Chondrocyte (in vitro differentiated cells): ENCODE measurements at regions not wholly inside any gene's neighbourhood (a gene's known extent, or its start where the extent isn't known, plus 50 kb on each side); places are given as distances from the start of the nearest gene placed in this dataset.

ENCODE experiments used
- DNase-seq: peaks from one replicate; pipeline ENCODE4 v3.0.0; 2021; ENCODE audit warnings: mixed read lengths, low spot score
- H3K27ac Mint-ChIP-seq: one replicate; pipeline ENCODE4 v1.8.0; 2021; ENCODE audit warnings: mild to moderate bottlenecking, moderate library complexity, mixed read lengths; ENCODE audit not compliant: unreplicated experiment
- H3K27me3 Mint-ChIP-seq: 2 replicates; pipeline ENCODE4 v1.8.0; 2021; ENCODE audit warnings: low read depth, mixed read lengths
- H3K36me3 Mint-ChIP-seq: 2 replicates; pipeline ENCODE4 v1.8.0; 2021; ENCODE audit warnings: low read depth, mixed read lengths
- H3K4me1 Mint-ChIP-seq: 2 replicates; pipeline ENCODE4 v1.8.0; 2021; ENCODE audit warnings: low read depth, mild to moderate bottlenecking, mixed read lengths
- H3K4me3 Mint-ChIP-seq: one replicate; pipeline ENCODE4 v1.8.0; 2021; ENCODE audit warnings: mild to moderate bottlenecking, moderate library complexity, mixed read lengths; ENCODE audit not compliant: unreplicated experiment
- H3K9me3 Mint-ChIP-seq: 2 replicates; pipeline ENCODE4 v1.8.0; 2021; ENCODE audit warnings: low read depth, mixed read lengths
- TF ChIP-seq, protein P1 (sequence below): fragments of 200-600 bp; sonication (generic); IDR thresholded peaks from 2 replicates; pipeline ENCODE4 v1.5.0; 2021; ENCODE audit warnings: antibody characterized with exemption, mild to moderate bottlenecking, moderate library complexity

DNA sequence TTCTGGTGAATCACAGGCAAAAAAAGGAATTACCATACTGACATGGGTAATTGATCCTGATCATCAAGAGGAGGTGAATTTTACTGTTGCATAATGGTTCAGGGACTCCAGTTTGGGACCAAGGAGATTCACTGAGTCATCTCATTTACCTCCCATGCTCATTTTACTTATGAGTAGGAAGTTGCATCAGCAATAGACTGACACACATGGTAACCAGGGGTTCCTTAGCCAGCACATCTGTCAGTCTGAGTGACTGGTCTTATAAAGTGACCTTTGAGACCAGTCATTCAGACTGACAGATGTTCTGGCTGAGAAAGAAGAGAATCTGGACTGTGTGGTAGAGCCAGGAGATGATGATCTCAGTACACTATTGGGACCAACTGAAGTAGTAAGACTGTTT lies 384.6 kb upstream of the CD180 start:
- no peak overlapping the region for H3K4me3 Mint-ChIP-seq
- no peaks in the 10 kb centered on the region for H3K27me3 Mint-ChIP-seq
- no peaks in the 10 kb centered on the region for H3K36me3 Mint-ChIP-seq
- no peak overlapping the region for H3K27ac Mint-ChIP-seq
- TF ChIP-seq, protein P1, sequence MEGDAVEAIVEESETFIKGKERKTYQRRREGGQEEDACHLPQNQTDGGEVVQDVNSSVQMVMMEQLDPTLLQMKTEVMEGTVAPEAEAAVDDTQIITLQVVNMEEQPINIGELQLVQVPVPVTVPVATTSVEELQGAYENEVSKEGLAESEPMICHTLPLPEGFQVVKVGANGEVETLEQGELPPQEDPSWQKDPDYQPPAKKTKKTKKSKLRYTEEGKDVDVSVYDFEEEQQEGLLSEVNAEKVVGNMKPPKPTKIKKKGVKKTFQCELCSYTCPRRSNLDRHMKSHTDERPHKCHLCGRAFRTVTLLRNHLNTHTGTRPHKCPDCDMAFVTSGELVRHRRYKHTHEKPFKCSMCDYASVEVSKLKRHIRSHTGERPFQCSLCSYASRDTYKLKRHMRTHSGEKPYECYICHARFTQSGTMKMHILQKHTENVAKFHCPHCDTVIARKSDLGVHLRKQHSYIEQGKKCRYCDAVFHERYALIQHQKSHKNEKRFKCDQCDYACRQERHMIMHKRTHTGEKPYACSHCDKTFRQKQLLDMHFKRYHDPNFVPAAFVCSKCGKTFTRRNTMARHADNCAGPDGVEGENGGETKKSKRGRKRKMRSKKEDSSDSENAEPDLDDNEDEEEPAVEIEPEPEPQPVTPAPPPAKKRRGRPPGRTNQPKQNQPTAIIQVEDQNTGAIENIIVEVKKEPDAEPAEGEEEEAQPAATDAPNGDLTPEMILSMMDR, result no peak
- DNase-seq, result no peak
- H3K4me1 Mint-ChIP-seq, result peaks cover 16% of the 10 kb centered on the region
- H3K9me3 Mint-ChIP-seq, result no peaks in the 10 kb centered on the region

DNA sequence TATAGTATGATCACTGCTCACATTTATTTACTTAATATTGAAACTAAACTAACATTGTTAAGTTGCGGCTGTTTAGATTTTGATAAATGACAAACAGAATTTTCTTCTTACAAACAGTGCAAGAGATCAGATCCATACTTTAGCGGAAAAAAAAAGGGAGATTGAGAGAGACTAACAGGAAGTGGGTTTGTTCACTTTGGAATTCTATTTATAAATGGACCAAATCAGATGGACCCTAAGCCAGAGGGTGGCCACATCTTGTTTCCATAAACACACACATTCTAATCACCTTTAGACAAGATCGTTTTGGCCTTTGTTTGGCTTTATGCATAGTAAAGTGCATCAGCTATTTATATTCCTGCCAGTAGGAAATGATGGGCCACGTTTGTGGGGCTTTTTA lies 381.4 kb upstream of the CD180 start:
- Mint-ChIP-seq H3K9me3 (peaks cover 22% of the 10 kb centered on the region), H3K4me3 (no peak overlapping the region), H3K27me3 (no peaks in the 10 kb centered on the region), H3K36me3 (peaks cover 4% of the 10 kb centered on the region), H3K27ac (no peak overlapping the region), H3K4me1 (peaks cover 16% of the 10 kb centered on the region)
- TF ChIP-seq, protein P1, result no peak
- DNase-seq, result no peak

DNA sequence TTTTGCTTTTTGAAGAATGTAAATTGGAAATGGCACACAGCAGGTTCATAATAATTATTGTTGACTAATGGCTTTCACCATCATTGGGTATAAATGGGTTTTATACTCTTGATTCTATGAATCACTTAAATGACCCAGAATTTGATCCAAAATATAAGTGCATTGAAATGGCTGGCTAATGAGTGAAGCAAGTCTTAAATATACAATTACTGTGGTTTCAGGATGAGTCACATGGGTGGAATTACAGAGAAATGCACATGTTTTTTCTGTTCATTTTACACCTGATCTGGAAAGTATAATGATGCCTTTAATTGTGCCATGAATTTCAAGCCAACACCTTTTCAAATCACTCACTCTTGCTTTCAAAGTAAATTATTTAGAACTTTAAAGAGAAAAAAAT lies 380.8 kb upstream of the CD180 start:
- Mint-ChIP-seq H3K36me3 (peaks cover 5% of the 10 kb centered on the region), H3K4me1 (peaks cover 16% of the 10 kb centered on the region), H3K27me3 (no peaks in the 10 kb centered on the region), H3K9me3 (peaks cover 26% of the 10 kb centered on the region), H3K27ac (no peak overlapping the region), H3K4me3 (no peak overlapping the region)
- no peak for DNase-seq
- TF ChIP-seq, protein P1, result no peak

DNA sequence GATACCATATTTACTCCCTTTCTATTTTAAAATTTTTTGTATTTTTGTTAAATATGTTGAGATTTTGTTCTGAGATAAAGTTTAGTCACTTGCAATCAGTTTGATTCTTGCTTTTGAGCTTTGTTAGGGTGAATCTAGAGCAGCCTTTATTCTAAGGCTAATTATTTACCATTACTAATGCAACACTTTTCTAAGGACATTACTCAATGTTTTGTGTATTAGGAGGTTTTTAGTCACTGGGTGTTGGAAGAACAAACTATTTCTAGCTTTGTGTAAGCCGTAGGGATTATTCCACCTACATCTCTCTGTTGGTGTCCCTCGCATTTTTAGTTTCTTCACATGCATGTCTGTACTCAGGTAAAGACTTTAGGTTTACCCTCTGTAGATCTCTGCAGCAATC lies 379.5 kb upstream of the CD180 start:
- TF ChIP-seq, protein P1, result no peak
- Mint-ChIP-seq H3K27ac (no peak overlapping the region), H3K4me1 (peaks cover 16% of the 10 kb centered on the region), H3K36me3 (peaks cover 5% of the 10 kb centered on the region), H3K9me3 (peaks cover 28% of the 10 kb centered on the region), H3K27me3 (no peaks in the 10 kb centered on the region), H3K4me3 (no peak overlapping the region)
- DNase-seq, result no peak

DNA sequence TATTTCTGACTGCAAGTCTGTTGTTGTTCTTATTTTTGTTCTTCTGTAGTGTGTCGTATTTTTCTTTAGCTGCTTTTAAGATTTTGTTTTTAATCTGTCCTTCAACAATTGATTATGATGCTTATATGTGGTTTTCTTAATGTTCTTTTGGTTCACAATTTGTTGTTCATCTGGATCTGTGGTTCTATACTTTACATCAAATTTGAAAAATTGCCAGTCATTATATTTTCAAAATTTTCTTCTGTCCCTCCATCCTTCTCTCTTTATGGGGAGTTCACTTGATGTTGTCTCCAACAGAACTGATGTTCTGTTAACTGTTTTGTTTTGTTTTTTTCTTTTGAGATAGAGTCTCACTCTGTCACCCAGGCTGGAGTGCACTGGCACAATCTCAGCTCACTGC lies 378.5 kb upstream of the CD180 start:
- H3K27me3 Mint-ChIP-seq, result no peaks in the 10 kb centered on the region
- H3K9me3 Mint-ChIP-seq, result peaks cover 28% of the 10 kb centered on the region
- no peak overlapping the region for H3K4me3 Mint-ChIP-seq
- peaks cover 16% of the 10 kb centered on the region for H3K4me1 Mint-ChIP-seq
- no peak overlapping the region for H3K27ac Mint-ChIP-seq
- TF ChIP-seq, protein P1, result no peak
- no peak for DNase-seq
- H3K36me3 Mint-ChIP-seq, result peaks cover 5% of the 10 kb centered on the region
